CD4-positive, alpha-beta T cell treated with Interleukin-15 for 4 hours (primary cell): ENCODE measurements at regions not wholly inside any gene's neighbourhood (a gene's known extent, or its start where the extent isn't known, plus 50 kb on each side); places are given as distances from the start of the nearest gene placed in this dataset.
"Not testable (repeated sequence)": the region's sequence is repeated elsewhere in the genome, so short reads cannot be mapped to it uniquely, and the experiment has no call there.

Source experiments
- DNase-seq: peaks from one replicate; pipeline ENCODE4 v3.0.0-alpha.2; 2020; ENCODE audit warnings: low spot score

DNA sequence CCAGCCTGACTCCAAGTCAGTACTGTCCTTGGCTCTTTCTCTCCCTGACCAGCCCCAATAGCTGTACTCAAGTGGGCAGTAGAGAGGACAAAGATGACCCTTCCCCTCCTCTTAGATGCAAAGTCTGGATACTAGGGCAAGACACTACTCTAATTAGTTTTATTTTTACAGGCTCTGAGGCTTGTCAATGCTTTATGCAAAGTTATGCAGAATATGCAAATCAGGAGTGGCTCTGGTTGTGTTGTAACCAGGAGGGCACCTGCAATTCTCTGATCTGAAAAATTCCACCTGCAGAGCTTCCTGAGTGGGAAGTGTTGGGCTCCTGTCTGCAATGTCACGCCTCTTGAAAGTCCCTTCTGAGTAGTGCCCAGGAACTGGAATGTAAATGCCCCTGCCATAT, 201.5 kb downstream of the RGS3 start:
- DNase-seq = no peak

DNA sequence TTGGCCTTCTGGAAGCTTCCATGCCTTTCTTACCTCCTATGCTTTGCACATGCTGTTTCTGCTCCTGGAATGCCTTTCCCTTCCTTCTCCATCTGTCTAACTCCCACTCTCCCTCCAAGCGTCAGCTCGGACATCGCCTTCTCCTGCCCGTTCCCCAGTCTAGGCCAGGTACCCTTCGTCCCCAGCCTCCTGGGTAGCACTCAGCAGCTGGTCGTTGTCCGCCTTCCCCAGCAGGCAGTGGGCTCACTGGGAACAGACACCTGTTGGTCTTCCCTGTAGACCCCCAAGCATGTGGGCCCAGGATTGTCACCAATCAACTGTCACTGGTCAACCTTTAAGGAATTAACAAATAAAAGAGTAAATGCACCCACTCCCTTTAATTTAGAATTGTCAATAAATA, 202.2 kb downstream of the RGS3 start:
- DNase-seq = no peak

DNA sequence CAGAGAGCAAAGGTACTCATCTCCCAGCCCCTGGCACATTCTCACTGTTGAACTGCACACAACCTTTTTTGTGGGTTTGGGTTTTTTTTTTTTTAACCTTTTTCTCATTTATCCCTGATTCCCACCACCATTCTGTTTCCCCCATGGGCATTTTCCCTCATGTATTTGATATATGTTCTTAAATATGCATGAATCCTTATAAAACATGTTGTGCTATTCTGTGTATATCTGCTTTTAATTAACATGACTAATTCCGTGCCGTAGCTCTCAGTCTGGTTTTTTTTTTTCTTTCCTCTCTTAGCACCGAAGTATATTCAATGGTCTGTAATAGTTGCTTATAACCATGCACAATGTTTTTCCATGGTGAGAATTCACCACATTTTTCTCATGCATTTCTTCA, 204.5 kb downstream of the RGS3 start:
- no peak for DNase-seq

DNA sequence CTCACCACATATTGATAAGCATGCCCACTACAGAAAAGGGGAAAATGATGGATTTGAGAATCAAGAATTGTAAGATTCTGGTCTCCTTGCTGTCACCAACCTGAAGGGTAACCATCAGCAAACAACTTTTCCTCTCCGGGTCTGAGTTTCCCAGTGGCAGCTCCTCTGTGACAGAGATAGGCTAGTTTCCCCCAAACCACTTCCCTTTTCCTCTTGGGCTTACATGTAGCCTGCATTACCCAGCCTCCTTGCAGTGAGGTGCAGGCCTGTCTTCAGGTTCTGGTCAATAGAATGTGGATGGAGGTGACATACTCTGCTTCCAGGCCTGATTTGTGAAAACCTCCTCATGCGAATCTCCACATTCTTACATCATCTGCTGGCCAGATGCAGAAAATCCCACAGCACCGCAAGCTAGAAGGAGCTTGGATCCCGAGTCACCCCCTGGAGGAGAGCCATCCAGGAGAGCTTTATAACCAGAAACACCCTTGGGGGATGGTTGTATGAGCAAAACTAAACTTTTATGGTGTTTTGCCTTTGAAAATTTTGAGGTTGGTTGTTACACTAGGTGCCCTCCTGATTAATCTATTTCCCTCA, 206.1 kb downstream of the RGS3 start:
- no peak for DNase-seq

DNA sequence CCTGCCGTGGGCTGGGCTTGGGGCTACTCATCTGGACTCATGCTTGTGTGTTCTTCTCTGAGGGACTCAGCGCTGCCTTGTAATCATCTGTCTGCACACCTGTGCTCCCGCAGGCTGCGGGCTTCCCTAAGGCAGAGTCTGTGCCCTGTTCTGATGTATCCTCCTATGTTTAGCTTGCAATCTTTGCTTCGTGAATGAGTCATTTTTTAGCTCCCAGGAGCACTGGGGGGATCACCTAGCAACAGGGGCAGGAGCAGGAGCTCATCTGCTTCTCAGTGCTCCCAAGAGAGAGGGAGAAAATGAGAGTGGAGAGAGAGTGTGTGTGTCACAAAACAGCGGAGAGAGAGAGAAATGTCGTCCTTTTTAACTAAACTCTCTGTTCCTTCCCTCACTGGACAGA, 202.4 kb upstream of the ZNF618 start:
- DNase-seq = no peak

DNA sequence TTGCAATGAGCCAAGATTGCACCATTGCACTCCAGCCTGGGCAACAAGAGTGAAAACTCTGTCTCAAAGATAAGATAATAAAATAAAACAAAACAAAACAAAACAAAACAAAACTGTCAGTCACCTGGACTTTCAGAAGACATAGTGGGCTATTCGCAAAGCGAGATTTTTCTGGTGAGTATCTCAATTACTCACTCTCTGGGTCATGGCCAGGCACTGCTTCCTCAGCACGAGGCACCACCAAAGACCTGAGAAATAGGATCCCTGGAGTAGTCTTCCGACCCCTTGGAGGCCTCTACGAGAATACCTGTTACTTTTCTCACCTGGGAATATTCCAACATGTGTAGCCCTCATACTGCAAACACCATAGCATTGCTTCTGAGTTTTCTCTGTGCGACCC, 201.7 kb upstream of the ZNF618 start:
- no peak for DNase-seq

DNA sequence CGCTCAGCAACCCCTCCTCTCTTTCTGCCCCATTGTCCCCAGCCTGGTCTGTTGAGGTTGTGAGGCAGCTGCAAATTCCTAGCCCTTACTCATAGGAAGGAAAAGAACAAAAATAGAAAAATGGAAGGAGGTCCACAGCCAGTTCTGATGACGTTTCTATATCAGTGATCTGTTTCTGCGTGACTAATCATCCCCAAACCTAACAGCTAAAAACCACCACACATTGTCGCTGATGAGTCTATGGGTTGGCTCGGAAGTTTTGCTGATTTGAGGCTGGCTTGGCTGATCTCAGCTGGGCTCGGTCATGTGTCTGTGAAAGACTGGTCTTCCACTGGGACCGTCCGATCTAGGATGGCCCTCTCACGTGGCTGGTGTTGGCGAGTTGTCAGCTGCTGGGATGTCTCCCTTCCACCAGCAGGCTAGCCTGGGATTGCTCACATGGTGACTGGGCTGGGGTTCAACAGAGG, 200.6 kb upstream of the ZNF618 start:
- no peak for DNase-seq

DNA sequence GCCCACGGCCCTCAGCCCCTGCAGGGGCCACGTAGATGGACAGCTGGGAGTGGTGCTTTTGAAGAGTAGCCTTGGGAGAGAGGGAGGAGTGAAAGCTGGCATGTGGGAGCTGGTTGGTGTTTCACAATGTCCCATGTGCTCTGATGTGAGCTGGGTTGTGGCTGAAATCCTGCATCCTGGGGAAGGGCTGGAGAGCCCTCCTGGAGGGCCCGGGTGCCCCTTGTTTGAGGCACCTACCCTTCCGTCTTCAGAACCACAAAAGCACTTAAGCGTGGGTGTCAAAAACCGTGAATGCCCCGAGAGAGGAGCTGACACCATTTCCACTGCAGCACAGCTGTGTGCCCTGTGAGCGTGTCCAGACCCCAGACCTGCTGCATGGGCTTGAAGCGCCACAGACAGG, 199.1 kb upstream of the ZNF618 start:
- DNase-seq = no peak

DNA sequence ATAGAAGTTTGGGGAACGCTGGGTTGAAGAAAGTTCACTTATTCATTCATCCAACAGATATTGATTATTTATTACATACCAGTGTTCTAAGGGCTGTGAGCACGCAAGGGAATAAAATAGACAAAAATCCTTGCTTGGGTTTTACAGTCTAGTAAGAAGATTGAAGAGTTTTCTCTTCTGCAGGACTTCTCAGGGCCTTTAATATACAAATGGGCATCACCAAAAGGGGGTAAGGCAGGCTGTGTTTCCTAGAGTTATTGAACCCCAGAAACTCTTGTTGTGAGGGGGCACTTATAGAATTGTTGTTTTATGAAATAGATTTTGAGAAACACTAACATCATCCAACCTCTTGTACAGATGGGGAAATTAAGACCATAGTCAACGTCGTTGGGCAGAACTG, 198.5 kb upstream of the ZNF618 start:
- DNase-seq = no peak

DNA sequence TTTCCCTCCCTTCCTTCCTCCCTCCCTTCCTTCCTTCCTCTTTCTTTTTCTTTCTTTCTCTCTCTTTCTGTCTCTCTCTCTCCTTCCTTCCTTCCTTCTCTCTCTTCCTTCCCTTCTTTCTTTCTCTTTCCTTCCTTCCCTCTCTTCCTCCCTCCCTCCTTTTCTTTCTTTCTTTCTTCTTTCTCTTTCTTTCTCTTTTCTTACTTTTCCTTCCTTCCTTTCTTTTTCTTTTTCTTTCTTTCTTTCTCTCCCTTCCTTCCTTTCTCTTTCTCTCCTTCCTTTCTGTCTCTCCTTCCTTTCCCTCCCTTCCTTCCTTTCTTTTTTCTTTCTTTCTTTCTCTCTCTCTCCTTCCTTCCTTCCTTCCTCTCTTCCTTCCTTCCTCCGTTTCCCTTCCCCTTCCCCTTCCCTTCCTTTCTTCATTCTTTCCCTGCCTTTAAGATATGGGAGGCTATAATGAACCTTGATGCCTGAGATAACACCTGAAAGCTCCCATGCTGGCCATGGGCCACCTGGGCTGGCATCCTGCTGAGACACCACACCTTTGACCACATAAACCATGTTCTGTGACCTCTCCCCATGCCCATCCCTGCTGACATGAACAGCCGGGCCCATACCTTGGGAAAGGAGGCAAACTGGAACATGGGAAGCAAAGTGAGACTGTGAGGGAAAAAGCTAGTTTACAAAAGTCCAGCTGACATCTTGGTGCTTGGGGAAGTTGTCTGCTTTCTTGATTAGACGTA, 197.8 kb upstream of the ZNF618 start:
- no peak for DNase-seq

DNA sequence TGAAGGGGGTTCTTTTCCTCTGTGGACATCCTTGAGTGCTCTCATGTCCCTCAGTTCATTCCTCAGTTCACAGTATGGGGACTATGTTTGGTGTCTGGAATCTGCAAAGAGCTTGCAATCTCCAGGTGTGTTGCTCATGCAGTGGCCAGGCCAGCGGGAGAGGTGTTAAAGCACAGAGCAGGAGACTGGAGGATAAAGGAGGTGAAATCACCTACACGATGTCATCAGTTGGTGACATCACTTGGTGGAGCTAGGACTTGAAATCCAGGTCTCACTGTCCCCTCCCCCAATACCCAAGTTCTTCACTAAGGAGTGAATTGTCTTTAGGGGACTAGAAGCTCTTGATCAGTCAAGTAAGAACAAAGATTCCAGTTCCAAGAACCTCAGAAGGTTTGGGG, 197.3 kb upstream of the ZNF618 start:
- no peak for DNase-seq

DNA sequence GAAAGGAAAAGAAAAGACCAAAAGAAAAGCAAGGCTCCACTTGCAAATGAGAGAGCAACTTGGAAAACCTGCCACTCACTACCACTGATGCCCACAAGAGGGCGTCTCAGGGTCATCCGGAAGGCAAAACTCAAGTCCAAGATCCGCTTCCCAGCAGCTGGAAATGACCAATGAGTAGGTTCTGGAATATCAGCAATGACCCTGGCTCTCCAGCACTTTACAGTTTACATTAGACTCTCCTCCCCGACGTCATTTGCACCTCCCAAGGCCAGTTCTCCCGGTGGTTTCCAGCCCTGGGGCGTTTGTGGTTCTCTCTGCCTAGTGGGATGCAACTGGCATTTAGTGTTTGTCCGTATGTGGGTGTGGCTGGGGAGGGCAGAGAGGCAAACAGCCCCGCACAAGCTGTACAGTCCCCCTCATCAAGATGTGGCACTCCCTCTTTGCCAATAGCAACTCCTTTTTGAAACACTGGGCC, 193.8 kb upstream of the ZNF618 start:
- DNase-seq = peak; percentile 40

DNA sequence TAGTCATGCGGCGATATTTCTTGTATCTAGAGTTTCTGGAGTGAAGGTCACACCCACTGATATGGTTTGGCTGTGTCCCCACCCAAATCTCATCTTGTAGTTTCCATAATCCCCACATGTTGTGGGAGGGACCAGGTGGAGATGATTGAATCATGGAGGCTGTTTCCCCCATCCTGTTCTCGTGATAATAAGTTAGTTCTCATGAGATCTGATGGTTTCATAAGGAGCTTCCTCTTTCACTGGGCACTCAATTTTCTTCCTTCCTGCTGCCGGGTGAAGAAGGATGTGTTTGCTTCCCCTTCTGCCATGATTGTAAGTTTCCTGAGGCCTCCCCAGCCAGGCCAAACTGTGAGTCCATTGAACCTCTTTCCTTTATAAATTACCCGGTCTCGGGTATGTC, 190.5 kb upstream of the ZNF618 start:
- not testable (repeated sequence) for DNase-seq

DNA sequence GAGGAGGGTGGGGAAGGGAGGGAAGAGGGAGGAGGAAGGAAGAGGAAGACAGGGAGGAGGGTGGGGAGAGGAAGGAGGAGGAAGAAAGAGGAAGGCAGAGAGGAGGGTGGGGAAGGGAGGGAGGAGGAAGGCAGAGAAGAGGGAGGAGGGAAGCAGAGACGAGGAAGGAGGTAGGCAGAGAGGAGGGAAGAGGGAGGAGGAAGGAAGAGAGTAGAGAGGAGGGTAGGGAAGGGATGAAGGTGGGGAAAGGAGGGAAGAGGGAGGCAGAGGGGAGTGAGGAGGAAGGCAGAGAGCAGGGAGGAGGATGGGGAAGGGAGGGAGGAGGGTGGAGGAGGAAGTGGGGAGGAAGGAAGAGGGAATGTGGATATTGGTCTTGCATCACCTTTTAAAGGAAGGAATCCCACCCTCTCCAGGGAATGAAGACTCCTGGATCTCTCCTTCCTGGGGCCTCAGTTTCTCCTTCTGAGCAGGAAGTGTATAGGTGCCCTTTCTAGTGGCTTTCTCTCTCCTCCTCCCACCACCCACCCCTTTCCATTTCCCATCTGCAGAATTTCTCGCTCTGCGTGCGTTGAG, 188.9 kb upstream of the ZNF618 start:
- no peak for DNase-seq

DNA sequence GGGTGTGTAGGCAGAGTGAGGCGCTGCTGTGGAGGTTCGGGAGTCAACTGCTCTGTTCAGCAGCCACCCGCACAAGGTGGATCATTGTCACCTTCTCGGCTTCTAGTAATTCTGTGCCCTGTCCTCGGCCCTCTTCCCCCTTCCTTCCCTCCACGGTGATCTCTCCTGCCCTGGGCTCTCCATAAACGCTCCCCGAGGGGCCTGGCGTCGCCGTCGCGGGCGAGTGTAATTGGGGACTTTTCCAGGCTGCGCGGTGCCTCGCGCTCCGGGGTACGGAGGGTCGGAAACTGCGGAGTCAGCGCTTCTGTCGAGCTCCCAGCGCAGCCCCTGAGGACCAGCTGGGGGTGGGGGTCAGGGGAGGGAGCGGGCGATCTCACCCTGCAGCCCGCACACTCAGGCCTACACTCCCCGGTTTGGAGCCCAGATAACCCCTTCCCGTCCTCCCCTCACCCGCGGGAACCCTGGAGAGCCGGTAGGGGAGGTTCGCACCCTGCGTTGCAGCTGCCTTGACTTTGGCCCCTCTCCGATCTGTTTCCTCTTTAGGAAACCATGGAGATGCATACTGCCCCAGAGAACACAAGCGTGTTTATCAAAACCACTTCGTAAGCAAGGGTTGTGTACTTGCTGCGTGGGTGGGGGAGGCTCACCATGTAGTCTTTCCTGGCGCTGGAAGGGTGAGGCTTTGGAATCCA, 188.3 kb upstream of the ZNF618 start:
- DNase-seq = no peak

DNA sequence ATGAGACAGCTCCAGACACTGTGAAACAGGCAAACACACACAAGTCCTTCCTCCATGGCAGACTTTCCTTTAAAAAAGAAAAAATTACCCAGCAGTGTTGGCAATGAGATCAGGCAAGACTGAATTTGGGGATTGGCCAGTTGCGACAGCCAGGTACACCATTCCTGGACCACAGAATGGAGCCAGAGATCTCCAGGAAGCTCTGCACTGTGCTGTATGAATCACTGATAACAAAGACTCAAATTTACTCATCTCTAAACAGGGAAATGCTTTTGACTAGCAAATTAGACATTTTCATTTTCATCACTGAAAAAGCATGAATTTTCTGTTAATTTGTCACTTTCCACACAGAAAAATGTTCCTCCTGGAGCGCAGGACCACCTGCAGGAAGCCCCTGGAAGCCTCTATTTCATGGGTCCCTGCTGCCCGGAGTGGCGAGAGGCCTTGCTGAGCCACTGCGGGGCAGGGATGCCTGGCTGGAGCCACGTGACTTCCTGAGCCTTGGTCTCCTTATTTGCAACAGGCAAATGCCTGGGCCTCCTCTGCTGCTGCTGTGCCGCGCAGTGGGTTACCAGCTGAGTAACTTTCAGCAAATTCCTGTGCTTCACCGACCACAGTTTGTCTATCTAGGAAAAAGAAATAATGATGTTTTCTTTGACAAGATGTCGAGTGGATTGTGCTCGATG, 185.9 kb upstream of the ZNF618 start:
- no peak for DNase-seq

DNA sequence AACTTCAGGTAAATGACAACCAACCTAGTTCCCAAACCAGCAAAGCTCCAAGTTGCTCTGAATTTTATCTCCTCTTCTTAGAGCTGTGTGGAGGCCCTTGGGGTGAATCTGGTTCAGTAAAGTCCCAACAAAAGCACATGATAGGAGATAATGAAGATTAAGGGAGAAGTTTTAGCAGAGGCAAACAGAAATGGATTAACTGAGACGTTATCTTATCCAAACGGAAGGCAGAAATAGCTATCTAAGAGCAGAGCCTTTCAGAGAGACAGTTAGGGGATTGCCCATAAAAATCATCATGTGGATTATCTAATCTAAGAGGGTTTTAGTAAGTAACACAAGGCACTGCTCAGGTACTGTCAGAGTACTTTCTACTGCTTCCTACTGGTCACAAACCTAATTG, 183.9 kb upstream of the ZNF618 start:
- no peak for DNase-seq

DNA sequence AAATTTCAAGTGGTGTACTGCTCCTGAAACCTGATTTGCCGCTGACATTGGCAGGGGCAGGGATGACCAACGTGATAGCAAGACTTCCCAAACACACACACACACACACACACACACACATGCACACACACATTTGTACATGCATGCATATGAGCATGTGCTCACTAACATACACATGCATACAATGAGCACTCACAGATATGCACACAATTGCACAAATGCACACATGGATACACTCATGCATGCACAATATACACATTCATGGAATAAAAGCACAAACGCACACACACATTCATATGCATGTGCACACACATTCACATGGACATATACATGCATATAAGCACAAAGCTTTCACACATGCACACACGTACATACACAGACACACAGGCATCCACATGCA, 181.2 kb upstream of the ZNF618 start:
- no peak for DNase-seq

DNA sequence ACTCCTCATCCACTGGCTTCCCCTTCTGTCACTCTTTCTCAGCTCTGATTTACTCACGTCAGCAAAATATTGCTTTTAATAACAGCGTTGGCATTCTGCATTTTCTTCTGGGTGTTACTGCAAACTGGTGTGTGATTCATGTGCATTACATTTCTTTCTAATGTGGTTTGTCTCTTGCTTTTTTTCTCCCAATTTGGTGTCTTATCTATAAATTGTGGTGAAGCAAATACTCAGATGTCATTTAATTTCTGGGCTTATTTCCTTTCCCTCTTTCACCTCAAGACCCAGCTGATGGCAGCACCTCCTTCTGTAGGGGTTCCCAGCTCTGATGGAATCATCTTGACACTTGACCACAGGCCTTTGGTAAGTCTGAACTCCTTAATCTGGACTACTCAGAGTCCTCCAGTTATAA, 180.7 kb upstream of the ZNF618 start:
- peak; percentile 10 for DNase-seq

DNA sequence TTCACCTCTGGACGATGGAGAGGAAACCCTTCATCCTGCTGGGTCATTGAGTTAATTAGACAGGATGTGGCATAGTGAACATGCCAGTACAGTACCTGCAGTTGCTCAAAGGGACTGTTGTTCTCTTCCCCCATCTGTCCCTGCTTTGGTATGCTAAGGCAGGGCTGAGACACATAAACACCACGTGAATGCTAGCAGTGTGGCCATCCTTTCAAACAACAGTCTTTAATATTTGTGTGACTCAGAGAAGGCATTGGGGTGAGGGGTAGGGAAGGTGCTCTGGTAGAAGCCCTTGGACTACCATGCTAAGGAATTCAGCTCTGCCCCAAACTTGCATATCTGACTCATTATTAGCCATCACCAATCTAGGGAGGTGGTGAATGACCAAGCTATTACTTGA, 180.2 kb upstream of the ZNF618 start:
- no peak for DNase-seq

DNA sequence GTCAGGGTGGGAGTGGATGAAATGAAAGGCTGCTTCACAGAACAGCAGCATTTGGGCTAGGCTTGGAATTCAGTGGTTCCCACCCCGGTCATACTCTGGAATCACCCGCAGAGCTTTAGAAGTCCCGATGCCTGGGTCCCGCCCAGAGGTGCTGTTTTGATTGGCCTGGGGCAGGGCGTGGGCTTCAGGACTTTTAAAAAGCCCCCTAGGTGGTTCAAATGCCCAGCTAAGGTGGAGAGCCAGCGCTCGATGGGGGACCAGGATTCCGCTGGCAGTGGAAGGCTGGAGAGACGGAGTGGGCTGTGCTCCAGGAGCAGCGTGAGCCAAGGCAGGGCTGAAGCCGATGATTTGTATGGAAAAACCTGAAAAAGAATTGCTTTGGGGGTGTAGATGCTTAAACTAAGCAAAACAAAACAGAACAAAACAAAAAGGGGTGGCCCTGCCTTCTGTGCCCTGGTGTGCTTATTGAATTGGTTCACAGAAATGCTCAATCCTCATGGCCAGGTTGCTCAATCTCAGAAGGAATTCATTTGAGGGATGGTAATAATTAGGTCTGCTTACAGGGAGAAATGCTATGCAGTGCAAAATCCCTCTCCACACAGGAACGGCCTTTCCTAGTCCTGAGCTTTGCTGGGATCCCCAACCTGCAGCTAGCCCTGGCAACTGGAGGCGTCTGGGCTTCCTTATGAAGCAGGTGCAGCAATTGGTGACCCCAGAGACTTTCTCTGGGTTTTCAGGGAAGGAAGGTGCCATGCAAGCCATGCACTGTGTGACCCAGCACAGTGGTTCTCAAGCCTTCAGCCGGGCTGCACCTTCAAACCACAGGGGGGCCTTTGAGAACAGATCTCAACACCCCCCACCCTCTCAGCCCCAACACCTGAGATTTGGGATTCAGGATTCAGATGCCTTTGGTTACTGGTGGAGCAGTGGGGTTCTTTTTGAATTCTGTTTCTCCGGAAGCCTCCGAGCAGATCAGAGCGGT, 174.0 kb upstream of the ZNF618 start:
- DNase-seq = no peak
